GM19043 (cell line): ENCODE measurements at regions not wholly inside any gene's neighbourhood (a gene's known extent, or its start where the extent isn't known, plus 50 kb on each side); places are given as distances from the start of the nearest gene placed in this dataset.
"Not testable (repeated sequence)": the region's sequence is repeated elsewhere in the genome, so short reads cannot be mapped to it uniquely, and the experiment has no call there.

Experiments used
- ATAC-seq: cut with Tn5 transposase; IDR thresholded peaks from one replicate; pipeline ENCODE4 v1.9.1; 2021; ENCODE audit warnings: low read depth; ENCODE audit not compliant: unreplicated experiment

DNA sequence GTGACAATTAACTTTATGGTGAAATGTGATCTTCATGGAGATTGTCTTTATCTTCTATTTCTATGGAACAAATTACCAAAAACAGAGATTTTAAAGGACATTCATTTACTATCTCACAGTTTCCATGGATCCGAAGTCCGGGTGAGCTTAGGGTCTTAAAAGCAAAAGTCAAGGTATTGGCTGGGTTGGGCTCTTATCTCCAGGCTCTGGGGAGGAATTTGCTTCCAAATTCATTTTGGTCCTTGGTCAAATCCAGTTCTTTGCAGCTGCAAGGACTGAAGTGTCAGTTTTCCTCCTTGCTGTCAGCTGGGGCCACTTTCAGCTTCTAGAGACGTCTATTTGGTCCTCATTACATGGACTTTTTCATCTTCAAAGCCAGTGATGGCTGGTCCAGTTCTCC is 395.8 kb upstream of the MAF start:
- ATAC-seq, result no peak

DNA sequence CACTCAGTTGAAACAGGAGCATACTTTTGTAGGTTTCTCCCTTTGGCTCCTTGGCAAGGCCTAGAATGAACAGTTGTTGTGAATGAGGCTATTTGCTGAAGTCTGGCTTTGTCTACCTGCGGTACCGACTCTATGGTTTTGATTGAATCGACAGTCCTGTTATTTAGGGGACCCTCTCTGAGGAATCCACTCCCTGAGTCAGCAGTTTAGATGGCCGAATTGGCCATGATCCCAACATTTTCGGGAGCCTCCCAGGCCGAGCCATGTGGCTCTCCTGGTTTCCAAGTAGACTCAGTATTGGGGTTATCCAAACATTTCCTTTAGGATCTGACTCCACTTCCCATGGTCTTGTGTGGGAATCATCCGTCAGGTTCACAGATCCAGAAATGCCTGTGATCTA is 394.8 kb upstream of the MAF start:
- no peak for ATAC-seq

DNA sequence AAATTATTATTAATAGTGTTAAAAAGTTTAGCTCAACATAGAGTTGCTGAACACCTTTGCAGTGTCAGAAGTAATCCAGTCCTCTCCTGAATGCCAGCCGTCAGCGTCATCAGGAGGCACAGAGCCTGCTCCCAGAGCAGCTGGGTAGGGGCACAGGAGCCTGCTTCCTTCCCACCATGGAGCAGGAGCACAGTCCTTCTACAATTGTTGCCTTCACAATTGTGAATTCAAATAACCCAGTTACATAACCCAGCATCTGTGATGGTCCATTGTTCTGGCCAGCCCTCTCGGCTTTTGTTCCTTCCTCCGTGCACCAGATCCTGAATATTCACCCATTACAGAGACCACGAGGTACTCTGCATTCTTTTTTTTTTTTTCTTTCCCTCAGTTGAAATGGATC is 393.9 kb upstream of the MAF start:
- ATAC-seq, result no peak

DNA sequence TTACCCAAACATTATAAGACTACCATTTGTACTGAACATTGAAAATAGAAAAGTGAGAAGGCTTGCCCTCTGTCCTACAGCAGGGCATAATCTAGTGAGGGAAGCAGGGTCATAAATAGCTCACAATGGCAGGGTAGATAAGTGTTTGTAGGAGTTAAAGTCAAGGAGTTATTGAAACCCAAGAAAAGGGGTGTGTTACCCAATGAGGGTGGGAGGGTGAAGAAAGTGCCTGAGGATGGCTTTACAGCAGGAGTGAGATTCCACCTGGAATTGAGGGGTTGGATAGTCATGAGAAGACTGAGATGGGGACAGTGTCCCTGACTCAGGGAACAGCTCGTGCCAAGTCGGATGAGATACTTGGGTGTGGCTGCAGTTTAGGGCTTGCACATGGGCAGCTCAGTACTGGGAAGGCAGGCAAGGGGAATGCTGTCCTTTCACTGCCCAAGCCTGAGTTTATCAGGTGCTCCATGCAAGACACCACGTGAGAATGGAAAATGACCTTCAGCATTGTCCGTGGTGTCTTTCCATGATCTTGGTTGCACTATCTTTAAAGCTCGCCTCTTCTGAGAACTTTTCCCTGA is 393.2 kb upstream of the MAF start:
- no peak for ATAC-seq

DNA sequence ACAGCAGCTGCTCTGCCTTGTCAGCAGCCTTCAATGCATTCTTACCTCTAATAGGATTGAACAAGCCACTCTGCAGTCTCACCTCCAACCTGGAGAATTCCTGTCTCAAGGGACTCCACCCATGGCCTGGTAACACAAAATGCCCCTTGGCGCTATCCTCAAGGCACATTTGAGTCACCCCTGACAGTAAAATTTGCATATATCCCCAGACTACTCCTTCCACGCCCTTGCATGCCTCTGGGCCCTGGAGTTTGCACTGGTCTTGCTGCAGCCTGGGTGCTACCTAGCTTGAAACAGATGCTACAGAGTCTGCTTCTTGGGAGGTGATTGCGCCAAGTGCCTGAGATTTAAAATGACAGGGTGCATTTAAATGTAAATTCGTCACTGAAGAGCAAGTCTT is 391.4 kb upstream of the MAF start:
- no peak for ATAC-seq

DNA sequence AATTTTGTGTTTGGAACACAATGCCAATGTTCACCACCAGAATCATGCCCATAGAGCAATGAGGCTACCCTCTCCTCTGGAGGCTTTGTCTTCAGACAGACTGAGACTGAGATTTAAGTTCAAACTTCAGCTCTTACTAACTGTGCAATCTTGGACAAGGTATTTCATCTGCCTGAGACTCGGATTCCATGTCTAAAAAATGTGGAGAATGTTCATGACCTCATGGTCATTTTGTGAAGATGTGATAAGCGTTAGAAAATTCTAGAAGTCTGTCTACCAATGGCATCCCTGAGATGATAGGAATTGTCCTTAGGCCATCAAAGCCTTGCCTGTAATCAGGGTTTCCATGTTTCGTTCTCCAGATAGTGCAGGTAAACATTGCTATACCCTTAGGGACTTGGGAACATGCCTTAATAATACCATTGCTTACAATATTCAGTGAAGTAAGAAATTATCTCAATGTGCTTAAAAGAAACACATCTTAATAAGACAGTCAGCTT is 388.2 kb upstream of the MAF start:
- ATAC-seq, result no peak

DNA sequence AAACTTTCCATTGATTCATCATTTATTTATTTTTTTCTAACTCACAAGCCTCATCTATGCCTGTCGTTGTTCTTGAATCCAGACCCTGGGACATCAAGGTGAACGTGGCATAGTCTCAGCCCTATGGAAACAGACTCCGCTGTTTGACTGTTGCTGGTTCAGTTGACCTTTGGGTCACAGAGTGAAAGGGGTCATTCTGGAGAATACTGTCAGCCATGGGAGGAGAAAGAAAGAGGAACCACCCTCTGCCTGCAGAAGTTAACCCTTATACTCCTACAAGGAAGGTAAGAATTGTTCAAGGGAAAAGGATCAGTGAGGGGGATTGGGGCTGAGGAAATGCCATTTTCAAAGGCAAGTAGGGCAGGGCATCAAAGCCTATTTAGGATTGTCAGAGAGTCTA is 387.6 kb upstream of the MAF start:
- ATAC-seq, result no peak

DNA sequence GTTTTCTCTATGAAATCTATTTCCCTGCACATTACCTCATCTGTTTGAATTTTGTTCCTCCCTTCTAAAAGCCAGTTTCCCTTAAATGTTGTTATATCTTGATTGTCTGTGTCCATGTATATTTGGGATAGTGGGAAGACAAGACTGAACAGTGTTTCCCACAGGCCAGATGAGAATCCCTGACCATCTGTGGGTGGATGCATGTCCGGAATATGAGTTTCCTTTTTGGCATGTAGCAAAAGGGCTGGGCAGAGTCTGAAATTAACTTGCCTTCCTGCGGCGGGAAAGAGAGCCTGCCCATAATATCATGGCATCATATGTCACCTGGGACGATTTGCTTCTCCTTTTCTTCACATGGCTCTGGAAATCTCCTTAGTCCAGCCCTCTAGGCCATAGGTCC is 385.8 kb upstream of the MAF start:
- ATAC-seq, result no peak

DNA sequence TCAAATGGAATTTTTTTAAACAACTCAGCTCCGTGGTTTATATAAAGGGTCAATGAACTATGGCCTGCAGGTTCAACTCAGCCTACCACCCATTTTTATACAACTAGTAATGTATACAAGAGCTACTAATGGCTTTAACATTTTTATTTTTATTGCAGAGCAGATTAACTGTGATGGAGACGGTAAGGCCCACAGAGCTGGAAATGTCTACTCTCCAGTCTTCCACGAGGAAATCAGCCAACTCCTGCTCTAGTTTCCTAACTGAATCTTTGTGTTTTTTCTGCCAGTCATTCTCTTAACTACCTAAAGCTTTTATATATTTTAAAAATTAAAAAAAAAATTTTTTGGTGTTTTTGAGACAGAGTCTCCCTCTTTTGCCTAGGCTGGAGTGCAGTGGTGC is 385.1 kb upstream of the MAF start:
- no peak for ATAC-seq

DNA sequence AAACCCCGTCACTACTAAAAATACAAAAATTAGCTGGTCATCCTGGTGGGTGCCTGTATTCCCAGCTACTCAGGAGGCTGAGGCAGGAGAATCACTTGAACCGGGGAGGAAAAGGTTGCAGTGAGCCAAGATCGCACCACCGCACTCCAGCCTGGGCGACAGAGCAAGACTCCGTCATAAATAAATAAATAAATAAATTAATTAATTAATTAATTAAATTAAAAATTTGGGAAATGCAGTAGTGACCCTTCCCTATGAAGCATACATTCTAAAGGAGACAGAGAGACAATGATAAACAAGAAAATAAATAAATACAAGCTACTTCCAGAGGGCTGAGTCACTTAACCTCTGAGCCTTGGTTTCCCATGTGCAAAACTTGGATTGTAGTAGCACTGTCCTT is 383.6 kb upstream of the MAF start:
- ATAC-seq, result not testable (repeated sequence)

DNA sequence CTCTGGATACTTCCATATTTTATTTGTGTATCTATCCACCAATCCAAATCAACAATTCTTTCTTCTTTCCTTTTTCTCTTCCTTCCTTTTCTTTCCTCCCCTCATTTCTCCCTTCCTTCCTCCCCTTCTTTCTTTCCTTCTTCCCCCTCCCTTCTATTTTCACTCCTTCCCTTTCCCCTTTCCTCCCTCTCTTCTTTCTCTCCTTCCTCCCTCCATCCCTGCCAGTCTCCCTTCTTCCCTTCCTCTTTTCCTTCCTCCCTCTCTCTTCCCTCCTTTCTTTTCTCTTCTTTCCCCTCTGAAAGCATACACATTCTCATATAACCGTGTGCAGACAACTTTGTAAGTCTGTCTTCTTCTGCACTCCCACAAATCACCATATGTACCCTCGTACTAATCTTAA is 382.3 kb upstream of the MAF start:
- no peak for ATAC-seq

DNA sequence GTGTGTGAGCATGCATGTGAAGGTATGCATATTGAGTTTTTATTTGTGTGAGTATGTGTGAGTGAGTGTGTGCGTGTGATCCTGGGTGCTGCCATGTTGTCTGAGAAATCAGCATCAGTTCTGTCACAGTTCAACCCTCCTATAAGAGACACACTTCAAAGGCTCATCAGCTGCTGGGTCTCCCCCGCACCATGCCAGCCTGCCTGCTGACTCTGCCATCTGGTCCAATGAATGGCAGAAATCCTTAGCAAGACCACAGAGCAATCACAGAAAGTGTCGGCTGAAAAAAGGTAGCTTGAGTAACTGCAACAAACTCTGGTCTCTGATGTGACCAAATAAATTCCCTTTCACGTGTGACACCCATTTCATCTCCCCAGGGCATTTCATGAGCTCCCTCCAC is 381.8 kb upstream of the MAF start:
- no peak for ATAC-seq

DNA sequence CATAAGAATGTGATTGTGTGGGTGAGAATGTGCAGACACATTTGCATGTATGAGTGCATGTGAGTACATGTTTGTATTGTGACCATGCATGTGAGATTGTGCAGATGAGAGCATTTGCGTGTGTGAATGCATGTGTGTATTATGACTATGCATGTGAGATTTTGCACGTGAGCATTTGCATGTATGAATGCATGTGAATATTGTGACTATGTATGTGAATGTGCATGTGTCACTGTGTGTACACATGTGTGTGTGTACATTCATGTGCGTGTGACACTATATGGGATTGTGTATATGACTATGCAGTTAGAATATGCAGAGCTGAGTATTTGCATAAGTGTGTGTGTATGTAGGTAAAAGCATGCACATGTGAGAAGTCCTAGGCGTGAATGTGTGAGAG is 381.3 kb upstream of the MAF start:
- ATAC-seq, result no peak

DNA sequence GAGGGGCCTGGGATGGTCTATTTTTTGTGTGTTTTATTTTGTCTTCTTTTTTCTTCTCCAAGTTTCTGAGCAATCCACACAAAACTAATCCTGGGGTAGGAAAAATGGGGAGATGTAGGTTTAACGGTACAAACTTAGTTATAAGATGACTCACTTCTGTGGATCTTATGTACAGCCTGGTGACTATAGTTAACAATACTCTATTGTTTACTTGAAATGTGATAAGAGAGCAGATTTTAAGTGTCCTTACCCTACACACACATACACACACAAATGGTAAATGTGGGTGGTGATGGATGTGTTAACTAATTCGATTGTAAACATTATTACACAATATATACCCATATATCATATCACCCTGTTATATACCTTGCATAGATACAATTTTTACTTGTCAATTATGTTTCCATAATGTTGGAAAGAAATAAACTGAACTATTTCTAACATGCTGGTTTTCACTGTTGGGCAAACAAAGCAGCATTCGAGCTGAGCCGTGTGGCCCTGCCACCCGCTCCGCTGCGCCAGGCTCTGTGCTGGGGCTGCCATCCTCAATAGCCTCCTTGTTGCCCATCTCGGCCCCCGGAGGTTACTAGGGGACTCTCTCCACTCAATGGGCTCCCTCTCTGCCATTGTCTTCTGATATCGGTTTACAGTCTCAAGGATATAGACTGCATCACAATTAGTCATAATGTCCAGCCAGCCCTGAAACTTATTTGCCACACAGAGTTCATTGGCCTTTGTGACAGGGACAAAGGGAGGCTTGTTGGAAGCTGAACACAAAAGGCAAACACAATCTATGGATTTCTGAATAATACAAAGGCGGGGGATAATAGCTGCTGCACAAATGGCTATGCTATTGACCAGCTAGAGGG is 380.3 kb upstream of the MAF start:
- ATAC-seq, result no peak

DNA sequence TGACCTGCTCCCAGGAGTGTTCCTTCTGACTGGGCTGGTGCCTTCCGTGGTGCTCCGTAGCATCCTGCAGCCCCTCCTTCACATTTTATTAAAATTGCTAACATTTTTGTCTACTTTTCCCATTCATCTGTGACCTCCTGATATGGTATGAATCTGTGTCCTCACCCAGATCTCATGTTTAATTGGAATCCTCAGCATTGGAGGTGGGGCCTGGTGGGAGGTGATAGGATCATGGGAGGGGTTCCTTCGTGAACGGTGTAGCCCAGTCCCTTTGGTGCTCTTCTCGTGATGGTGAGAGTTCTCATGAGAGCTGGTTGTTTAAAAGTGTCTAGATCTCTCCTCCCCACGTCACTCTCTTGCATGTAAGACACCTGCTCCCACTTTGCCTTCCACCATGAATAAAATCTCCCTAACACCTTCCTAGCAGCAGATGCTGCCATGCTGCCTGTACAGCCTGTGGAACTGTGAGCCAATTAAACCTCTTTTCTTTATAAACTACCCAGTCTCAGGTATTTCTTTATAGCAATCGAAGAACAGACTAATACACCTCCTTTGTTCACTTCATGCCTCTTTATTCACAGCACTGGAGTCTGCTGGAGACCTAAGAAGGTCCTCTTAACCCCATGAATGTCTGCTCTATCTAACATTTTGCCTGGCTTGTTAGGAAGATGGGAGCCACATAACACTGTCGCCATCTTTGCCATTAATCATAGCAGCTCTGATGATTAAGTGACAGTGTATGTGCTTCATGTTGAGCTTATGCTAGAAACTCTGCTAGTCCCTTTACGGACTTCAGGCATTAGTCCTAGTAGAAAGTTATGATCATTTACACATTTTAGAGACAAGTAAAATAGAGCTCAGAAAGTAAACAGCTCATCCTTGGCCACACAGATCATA is 377.7 kb upstream of the MAF start:
- ATAC-seq, result no peak

DNA sequence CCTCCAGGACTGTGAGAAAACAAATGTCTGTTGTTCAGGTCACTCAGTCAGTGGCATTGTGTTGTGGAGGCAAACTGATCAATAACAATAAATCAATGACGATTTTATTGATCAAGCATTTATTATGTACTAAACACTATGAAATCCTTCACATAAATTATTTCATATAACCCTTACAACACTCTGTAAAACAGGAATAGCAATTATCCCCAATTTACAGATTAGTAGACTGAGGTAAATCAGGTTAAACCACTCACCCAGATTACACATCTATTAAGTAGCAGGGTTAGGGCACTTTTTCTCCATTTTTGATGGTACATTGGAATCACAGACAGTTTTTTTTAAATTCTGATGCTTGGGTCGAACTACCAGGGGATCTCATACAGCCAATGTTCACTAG is 372.8 kb upstream of the MAF start:
- no peak for ATAC-seq

DNA sequence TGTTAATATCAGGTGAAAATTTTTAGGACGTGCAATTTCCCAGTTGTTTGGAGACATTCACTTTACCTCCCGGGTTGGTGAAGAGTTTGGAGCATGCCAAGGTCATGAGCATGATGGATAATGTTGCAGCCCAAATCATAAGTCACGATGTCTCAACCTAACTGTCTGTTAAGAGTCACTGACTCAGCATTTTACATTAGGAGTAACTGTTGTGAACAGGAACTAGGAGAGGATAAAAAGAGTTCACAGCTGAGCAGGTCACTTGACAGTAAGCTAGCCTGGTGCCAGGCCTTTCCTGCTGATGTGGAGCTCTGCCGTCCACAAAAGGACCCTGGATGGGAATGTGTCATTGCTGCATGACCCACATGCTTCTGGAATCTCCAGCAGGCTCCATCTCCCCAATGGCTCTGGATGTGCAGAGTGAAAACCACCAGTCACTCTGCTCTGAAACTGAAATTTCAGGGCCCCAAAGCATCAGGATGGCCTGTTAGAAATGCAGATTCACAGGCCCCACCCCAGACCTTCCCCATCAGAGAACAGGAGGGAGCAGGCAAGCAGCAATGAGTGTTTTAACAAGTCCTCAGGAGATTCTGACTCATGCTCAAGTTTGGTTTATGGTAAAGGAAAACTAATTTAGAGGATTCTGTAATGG is 371.6 kb upstream of the MAF start:
- no peak for ATAC-seq

DNA sequence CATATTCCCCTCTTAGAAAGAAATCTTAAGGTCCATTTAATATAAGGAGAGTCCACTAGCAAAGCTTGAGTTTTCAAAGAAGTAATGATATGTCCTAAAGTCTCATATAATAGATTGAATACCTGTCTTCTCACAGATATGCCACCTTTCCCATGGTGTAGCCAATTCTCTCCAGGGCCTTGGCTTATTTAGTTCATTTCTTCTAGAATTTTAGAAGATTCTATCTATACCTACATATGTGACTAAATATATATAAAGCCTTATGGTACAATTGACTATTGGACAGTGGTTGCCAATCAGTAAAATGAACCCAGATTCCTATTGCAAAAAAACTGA is 370.7 kb upstream of the MAF start:
- no peak for ATAC-seq

DNA sequence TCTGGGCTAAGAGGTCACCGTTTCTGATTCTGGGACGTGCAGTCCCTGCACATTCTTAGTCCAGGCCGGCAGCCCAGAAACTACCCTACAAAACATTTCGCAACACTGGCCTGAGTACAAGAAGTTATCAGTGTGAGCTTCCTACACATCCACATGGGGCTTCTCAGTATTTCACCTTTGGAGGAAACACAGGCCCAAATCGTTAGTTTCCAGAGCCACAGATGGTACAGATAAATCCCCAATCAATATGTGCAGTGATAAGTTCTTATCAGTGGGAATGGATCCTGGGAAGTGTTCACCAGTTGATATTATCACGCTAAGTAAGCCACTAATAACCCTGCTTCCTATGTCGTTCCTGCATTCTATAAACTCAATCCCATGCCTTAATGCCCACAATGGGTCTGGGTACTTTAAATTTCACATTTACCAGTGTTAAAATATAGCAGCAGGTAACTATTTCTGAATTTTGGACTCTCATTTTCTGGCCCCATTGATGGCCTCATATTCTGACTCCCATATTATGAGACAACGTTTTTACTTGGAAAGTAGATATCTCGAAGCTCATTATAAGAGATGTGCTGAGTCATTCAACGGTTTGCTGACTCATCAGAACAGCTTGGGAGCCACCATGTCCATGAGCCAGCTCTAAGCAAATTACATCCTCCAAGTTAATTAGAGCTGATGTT is 370.2 kb upstream of the MAF start:
- no peak for ATAC-seq

DNA sequence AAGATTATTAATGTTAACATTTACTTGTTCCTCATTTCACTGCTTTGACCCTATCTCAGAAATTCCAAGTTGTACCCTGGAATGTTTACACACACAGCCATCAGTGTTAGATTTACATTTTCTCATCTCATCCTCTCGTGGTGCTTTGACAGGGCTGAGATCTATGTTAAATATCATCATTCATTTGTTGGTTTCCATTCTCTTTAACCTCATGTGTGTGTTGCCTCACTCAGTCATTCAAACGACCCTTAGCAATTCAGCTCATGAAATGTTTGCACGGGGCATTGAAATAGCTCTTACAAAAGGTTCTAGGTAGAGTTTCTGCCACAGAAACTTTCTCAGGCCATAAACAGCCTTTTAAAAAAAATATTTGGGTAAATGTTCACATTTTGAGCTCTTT is 369.6 kb upstream of the MAF start:
- no peak for ATAC-seq
